Activated effector memory CD4-positive, alpha-beta T cell treated with Interleukin-2 at 50 U/mL for 16 hours (primary cell): ENCODE measurements at regions not wholly inside any gene's neighbourhood (a gene's known extent, or its start where the extent isn't known, plus 50 kb on each side); places are given as distances from the start of the nearest gene placed in this dataset.
"Not testable (repeated sequence)": the region's sequence is repeated elsewhere in the genome, so short reads cannot be mapped to it uniquely, and the experiment has no call there.

Experiments used
- DNase-seq: peaks from one replicate; pipeline ENCODE4 v3.0.0-alpha.2; 2020

GRCh38 chr14:106522118-106522517 lies 995.7 kb downstream of the TMEM121 start:
- DNase-seq = not testable (repeated sequence)

GRCh38 chr14:106522990-106523389 lies 996.6 kb downstream of the TMEM121 start:
- DNase-seq = no peak

DNA sequence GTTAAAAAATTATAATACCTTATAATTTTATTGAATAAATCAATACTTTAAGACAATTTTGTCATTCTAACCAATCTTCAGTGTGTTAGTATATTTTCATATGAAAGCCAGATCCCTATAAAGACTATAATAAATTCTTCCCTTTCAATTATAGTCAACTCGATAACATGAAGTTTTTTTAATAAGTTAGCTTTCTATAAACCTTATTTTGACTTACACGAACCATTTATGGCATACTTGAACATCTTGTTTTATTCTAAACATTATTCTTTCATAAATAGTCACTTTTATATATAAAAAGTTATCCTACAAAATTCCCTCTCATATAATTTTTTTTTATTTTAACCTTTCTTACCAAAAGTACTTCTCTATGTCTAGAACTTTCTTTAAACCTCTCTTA lies 1002.3 kb downstream of the TMEM121 start:
- no peak for DNase-seq

GRCh38 chr14:106530031-106530422 lies 1003.6 kb downstream of the TMEM121 start:
- DNase-seq = no peak

DNA sequence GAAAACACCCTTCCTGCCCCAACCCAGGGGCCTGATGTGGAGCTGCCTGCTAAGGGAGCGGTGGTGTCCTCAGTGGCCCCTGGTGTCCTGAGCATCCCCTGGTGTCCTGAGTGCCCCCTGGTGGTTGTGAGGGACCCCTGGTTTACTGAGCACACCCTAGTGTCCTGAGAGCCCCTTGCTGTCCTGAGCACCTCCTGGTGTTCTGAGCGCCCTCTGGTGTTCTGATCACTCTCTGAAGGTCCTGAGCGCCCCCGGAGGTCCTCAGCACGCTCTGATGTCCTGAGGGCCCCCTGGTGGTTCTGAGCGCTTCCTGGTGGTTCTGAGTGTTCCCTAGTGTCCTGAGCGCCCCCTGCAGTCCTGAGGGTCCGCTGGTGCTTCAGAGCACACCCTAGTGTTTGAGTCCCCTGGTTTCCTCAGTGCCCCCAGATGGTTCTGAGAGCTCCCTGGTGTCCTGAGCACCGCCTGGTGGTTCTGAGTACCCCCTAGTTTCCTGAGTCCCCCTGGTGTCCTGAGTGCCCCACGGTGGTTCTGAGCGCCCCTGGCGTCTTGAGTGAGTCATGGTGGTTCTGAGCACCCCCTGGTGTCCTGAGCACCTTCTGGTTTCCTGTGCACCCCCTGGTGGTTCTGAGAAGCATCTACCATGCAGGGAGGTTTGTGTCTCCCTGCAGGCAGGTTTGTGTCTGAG lies 1004.2 kb downstream of the TMEM121 start:
- DNase-seq = no peak

GRCh38 chr14:106537597-106537996 lies 1011.2 kb downstream of the TMEM121 start:
- DNase-seq = not testable (repeated sequence)

DNA sequence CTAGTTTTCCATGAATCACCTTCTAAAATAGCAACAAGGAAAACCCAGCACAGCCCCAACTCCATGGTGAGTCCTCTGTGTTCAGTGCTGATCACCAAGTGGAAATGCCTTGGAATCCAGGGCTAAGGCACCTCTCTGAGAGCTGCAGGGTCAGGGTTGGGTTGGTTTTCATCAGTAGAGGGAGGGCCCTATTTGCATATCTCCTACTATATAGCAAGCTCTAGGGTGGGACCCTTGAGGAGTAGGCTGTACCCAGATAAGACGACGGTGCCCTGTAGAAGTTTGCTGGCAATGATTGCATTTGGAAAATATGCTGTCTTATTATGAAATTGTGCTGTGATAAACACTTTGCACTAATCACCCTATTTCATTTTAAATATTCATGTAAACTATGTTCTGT lies 1011.8 kb downstream of the TMEM121 start:
- DNase-seq = no peak

DNA sequence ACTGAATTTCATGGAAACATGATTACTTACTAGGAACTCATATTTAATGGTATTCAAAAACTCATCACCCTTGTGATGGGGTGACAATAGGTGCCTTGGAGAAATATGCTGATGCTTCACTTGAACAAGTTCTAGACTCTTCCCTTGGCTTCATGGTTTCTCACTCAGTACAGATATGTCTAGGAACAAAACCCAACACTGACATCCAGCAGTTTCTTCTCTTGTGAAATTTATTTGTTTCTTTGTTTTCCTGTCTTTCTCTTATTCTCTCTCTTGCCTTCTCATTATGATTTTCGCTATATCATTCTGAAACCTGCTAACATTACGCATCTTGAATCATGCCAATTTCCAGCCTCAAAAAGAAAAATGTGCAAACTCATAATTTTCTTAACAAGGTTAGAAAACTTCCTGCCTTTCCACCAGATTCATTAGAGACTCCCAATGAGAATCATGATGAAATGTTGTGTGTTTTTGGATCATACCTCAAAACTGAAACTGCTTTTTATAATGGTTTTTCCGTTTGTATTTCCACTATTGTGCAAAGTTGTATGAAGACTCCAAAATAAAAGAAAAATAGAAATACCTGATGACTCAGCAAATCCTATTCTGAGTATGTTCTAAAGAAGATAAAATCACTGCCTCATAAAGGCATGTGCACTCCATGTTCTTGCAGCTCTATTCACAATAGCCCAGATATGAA lies 1021.5 kb downstream of the TMEM121 start:
- DNase-seq = no peak

DNA sequence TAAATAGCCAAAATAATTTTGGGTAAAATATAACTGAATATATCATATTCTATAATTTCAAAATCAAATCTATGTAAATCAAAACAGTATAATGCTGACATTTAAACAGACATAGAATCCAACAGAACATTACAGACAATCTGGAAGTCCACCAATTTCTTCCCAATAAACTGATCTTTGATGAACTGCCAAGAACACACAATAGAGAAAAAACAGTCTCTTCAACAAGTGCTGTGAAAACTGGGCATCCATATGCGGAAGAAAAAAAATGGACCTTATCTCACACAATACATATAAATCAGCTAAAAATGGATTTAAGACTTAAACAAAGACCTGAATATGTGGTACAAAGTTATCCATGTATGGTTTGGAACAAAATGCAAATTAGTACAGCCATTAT lies 1022.7 kb downstream of the TMEM121 start:
- DNase-seq = no peak

DNA sequence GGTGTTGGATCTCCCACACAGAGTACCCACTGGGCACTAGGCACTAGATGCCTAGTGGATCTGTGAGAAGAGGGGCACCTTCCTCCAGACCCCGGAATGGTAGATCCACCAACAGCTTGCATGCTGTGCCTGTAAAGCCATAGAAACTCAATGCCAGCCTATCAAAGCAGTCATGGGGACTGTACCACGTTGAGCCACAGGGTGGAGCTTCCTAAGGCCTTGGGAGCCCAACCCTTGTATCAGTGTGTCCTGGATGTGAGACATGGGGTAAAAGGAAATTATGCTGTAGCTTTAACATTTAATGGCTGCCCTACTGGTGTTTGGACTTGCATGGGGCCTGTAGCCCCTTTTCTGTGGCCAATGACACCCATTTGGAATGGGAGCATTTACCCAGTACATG lies 1024.9 kb downstream of the TMEM121 start:
- DNase-seq = no peak

DNA sequence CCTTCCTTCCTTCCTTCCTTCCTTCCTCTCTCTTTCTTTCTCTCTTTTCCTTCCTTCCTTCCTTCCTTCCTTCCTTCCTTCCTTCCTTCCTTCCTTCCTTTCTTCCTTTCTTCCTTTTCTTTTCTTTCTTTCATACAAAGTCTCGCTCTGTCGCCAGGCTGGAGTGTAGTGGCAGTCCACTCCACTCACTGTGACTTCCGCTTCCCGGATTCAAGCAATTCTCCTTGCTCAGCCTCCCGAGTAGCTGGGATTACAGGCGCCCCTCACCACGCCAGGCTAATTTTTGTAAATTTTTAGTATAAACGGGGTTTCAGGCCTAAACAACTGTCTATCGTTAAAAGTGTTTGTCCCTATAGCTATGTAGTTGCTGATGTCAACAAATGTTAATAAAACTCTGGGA lies 1029.8 kb downstream of the TMEM121 start:
- DNase-seq = not testable (repeated sequence)

DNA sequence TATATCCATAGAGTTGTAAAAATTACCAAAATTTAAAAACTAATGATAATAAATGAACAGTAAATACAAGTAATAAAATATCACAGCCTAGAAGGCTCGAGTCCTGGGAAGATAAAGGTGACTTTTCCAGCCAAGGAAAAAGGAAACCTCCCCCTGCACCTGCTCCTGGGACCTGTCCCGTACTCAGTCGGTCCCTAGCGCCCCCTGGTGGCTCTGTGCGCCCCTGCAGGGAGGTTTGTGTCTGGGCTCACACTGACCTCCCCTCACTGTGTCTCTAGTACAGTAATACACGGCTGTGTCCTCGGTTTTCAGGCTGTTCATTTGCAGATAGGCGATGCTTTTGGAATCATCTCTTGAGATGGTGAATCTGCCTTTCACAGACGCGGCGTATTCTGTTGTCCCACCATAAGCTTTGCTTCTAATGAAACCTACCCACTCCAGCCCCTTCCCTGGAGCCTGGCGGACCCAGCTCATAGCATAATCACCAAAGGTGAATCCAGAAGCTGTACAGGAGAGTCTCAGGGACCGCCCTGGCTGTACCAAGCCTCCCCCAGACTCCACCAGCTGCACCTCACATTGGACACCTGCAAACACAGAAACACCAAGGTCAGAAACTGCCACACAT lies 1030.4 kb downstream of the TMEM121 start:
- DNase-seq = peak; percentile 51

DNA sequence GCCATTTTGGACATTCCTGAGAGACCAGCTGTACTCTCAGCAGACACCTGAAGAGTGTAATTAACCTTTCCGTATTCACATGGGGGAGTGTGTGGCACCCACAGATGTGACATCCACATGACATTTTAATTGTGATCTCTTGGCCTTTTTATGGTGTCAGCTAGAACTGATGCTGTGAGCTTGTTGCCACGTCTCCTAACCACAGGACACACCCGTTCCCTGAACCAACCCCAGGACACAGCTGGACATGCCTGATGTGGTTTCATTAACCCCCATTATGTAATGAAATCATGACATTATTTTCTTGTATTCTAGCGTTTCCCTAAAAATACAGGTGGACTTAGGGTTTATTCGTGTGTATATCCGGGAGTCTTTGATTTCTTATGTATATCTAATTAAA lies 1036.1 kb downstream of the TMEM121 start:
- DNase-seq = no peak

- peak; percentile 23 for DNase-seq
Observed at GRCh38 chr14:106564058-106564643, 1037.8 kb downstream of the TMEM121 start.

- no peak for DNase-seq
Observed at GRCh38 chr14:106578481-106578880, 1052.1 kb downstream of the TMEM121 start.

- no peak for DNase-seq
Observed at GRCh38 chr14:106579084-106579483, 1052.7 kb downstream of the TMEM121 start.

- DNase-seq = no peak
Observed at GRCh38 chr14:106585692-106586091, 1059.3 kb downstream of the TMEM121 start.

DNA sequence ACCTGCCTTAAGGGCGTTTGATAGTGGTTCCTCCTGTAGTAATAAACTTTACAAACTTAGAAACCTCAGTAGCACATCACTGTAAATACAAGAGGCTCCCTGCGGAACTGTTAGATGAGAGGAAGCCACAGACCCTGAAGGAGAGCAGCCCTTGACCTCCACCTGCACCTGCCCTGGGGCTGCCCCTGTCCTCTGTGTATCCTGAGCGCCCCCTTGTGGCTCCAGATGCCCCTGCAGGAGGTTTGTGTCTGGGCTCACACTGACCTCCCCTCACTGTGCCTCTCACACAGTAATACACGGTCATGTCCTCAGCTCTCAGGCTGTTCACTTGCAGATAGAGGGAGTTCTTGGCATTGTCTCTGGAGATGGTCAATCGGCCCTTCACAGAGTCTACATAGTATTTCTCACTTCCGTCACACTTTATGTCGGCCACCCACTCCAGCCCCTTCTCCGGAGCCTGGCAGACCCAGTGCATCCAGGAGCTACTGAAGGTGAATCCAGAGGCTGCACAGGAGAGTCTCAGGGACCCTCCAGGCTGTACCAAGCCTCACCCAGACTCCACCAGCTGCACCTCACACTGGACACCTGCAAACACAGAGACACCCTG lies 1059.8 kb downstream of the TMEM121 start:
- DNase-seq = peak; percentile 23

DNA sequence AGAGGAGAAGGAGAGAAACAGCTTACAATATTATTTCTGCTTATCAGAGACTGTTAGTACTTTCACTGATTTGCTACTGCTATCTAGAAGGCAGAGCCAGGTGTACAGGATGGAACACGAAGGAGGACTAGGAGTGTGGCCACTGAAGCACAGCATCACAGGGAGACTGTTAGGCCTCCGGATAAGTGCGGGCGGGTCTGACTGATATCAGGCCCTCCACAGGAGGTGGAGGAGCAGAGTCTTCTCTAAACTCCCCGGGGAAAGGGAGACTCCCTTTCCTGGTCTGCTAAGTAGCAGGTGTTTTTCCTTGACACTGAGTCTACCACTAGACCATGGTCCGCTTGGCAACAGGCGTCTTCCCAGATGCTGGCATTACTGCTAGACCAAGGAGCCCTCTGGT lies 1065.2 kb downstream of the TMEM121 start:
- DNase-seq = not testable (repeated sequence)

DNA sequence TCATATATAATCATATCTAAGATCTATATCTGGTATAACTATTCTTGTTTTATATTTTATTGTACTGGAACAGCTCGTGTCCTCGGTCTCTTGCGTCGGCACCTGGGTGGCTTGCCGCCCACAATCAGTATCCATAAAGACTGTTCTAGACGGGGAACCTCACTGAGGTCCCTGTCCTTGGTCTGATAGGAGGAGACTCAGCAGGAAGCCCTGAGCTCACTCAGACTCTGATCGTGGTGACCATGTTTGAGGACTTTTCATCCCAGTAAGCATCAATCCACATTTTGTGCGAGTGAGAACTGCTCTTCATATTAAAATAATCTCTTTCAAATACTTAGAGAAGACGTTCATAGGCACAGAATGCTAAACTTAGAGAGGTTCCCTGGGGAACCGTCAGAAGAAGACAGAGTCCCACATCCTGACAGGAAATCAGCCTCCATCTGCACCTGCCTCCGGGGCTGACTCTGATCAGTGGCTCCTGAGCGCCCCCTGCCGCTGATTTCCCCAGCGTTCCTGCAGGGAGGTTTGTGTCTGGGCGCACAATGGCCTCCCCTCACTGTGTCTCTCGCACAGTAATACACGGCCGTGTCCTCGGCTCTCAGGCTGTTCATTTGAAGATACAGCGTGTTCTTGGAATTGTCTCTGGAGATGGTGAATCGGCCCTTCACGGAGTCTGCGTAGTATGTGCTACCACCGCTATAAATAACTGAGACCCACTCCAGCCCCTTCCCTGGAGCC lies 1065.9 kb downstream of the TMEM121 start:
- peak; percentile 57 for DNase-seq

DNA sequence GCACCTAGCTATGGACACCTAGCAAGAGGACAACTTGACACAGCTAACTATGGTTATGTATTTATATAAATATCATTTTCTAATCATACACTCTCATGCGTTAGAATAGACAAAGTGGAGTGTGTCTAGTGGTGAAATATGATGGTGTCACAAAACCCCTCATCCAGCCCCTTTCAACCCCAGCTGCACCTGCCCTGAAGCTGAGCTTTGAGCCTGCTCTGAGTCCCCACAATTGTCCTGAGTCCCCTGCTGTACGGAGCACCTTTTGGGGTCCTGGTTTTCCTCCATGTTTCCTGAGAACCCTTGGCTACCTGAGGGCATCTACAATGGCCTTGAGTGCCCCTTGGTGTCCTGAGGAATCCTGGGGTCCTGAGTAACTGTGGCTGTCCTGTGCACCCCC lies 1072.8 kb downstream of the TMEM121 start:
- no peak for DNase-seq
